ENCODE measurements at regions not wholly inside any gene's neighbourhood (a gene's known extent, or its start where the extent isn't known, plus 50 kb on each side); places are given as distances from the start of the nearest gene placed in this dataset.

- no peak for TF ChIP-seq ZBTB21 (CRISPR knock-in tag; IDR thresholded peaks at IDR 0.05; ENCODE audit: borderline replicate concordance)
- no peak for TF ChIP-seq NFE2L1 (CRISPR knock-in tag; IDR thresholded peaks at IDR 0.05)
- TF ChIP-seq ZNF232 (CRISPR knock-in tag; IDR thresholded peaks at IDR 0.05), result no peak
Observed at GRCh38 chr10:77710081-77710551, 72.5 kb upstream of the KCNMA1 start (continued).

DNA sequence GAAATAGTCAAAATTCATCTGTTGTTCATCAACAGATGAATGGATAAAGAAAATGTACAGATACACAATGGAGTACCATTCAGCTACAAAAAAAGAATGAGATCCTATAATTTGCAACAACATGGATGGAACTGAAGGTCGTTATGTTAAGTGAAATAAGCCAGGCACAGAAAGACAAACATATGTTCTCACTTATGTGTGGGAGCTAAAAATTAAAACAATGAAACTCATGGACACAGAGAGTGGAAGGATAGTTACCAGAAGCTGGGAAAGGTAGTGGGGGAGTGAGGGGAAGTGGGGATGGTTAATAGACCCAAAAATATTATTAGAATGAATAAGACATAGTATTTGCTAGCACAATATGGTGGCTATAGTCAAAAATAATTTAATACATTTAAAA, 70.0 kb upstream of the KCNMA1 start:
- Mint-ChIP-seq H3K9me3 (peaks cover 3% of the 10 kb centered on the region; the same call in 1 of the 2 replicates), H3K27me3 (ENCODE audit: low read depth) (peaks cover 21% of the 10 kb centered on the region), H3K27ac (no peak overlapping the region), H3K4me3 (no peak overlapping the region), H3K36me3 (no peaks in the 10 kb centered on the region), H3K4me1 (peaks cover 21% of the 10 kb centered on the region)
- CTCF ChIA-PET, result no interaction called here
- TF ChIP-seq ETV6 (CRISPR knock-in tag; IDR thresholded peaks at IDR 0.05) (no peak), NFYB (CRISPR knock-in tag; conservative IDR thresholded peaks at IDR 0.05; ENCODE audit: low read depth) (no peak), JAZF1 (CRISPR knock-in tag; IDR thresholded peaks at IDR 0.05) (no peak), GTF2I (CRISPR knock-in tag; conservative IDR thresholded peaks at IDR 0.05) (no peak)
- TF ChIP-seq, protein P1, sequence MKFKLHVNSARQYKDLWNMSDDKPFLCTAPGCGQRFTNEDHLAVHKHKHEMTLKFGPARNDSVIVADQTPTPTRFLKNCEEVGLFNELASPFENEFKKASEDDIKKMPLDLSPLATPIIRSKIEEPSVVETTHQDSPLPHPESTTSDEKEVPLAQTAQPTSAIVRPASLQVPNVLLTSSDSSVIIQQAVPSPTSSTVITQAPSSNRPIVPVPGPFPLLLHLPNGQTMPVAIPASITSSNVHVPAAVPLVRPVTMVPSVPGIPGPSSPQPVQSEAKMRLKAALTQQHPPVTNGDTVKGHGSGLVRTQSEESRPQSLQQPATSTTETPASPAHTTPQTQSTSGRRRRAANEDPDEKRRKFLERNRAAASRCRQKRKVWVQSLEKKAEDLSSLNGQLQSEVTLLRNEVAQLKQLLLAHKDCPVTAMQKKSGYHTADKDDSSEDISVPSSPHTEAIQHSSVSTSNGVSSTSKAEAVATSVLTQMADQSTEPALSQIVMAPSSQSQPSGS (CRISPR knock-in tag; IDR thresholded peaks at IDR 0.05; ENCODE audit: borderline replicate concordance, low read depth), result no peak
- POLR2A ChIA-PET, result no interaction called here
- DNase-seq (ENCODE audit: low spot score), result no peak
- no peak for ATAC-seq

DNA sequence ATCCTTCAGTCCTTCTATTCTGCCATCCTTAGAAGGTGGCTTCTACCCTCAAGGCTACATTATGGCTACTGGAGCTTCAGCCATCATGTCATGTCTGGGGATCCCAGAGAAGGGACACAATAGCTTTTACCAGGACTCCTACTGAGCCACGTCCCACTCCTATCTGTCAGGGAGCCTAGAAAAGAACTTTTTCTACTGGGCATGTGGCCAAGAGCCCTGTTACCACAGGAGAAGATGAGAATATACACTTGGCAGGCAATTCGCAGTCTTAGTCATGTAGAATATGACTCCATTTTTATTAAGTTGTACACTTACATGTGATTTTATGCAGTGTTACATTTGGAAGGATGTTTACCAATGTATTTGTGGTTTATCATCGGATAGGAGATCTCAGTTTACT, 64.6 kb upstream of the KCNMA1 start:
- TF ChIP-seq ZNF121 (CRISPR knock-in tag; IDR thresholded peaks at IDR 0.05), result no peak
- TF ChIP-seq GABPB1 (CRISPR knock-in tag; IDR thresholded peaks at IDR 0.05), result no peak
- TF ChIP-seq PRRX2 (CRISPR knock-in tag; IDR thresholded peaks at IDR 0.05), result no peak
- TF ChIP-seq, protein P2, sequence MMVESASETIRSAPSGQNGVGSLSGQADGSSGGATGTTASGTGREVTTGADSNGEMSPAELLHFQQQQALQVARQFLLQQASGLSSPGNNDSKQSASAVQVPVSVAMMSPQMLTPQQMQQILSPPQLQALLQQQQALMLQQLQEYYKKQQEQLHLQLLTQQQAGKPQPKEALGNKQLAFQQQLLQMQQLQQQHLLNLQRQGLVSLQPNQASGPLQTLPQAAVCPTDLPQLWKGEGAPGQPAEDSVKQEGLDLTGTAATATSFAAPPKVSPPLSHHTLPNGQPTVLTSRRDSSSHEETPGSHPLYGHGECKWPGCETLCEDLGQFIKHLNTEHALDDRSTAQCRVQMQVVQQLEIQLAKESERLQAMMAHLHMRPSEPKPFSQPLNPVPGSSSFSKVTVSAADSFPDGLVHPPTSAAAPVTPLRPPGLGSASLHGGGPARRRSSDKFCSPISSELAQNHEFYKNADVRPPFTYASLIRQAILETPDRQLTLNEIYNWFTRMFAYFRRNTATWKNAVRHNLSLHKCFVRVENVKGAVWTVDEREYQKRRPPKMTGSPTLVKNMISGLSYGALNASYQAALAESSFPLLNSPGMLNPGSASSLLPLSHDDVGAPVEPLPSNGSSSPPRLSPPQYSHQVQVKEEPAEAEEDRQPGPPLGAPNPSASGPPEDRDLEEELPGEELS (CRISPR knock-in tag; IDR thresholded peaks at IDR 0.05), result no peak
- TF ChIP-seq JAZF1 (CRISPR knock-in tag; IDR thresholded peaks at IDR 0.05), result no peak
- no peak for TF ChIP-seq TEAD4 (CRISPR knock-in tag; IDR thresholded peaks at IDR 0.05)
- TF ChIP-seq FOXP1 (CRISPR knock-in tag; IDR thresholded peaks at IDR 0.05; ENCODE audit: borderline replicate concordance), result no peak
- TF ChIP-seq CREB1 (CRISPR knock-in tag; IDR thresholded peaks at IDR 0.05), result no peak
- TF ChIP-seq, protein P3, sequence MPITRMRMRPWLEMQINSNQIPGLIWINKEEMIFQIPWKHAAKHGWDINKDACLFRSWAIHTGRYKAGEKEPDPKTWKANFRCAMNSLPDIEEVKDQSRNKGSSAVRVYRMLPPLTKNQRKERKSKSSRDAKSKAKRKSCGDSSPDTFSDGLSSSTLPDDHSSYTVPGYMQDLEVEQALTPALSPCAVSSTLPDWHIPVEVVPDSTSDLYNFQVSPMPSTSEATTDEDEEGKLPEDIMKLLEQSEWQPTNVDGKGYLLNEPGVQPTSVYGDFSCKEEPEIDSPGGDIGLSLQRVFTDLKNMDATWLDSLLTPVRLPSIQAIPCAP (CRISPR knock-in tag; IDR thresholded peaks at IDR 0.05), result no peak
- no peak for TF ChIP-seq TCF7 (CRISPR knock-in tag; IDR thresholded peaks at IDR 0.05; ENCODE audit: low read depth)
- no peak for TF ChIP-seq ZNF281 (CRISPR knock-in tag; IDR thresholded peaks at IDR 0.05)
- TF ChIP-seq MYBL2 (CRISPR knock-in tag; IDR thresholded peaks at IDR 0.05), result no peak
- TF ChIP-seq, protein P4, sequence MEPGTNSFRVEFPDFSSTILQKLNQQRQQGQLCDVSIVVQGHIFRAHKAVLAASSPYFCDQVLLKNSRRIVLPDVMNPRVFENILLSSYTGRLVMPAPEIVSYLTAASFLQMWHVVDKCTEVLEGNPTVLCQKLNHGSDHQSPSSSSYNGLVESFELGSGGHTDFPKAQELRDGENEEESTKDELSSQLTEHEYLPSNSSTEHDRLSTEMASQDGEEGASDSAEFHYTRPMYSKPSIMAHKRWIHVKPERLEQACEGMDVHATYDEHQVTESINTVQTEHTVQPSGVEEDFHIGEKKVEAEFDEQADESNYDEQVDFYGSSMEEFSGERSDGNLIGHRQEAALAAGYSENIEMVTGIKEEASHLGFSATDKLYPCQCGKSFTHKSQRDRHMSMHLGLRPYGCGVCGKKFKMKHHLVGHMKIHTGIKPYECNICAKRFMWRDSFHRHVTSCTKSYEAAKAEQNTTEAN (CRISPR knock-in tag; IDR thresholded peaks at IDR 0.05), result no peak
- TF ChIP-seq ZNF138 (CRISPR knock-in tag; conservative IDR thresholded peaks at IDR 0.05), result no peak
- TF ChIP-seq FOXJ3 (CRISPR knock-in tag; IDR thresholded peaks at IDR 0.05; ENCODE audit: borderline replicate concordance), result no peak
- TF ChIP-seq GRHL2 (CRISPR knock-in tag; IDR thresholded peaks at IDR 0.05; ENCODE audit: insufficient replicate concordance, severe bottlenecking), result no peak
- H3K36me3 Mint-ChIP-seq, result no peaks in the 10 kb centered on the region
- DNase-seq (ENCODE audit: low spot score) (no peak), ATAC-seq (no peak)
- POLR2A ChIA-PET, result no interaction called here
- CTCF ChIA-PET, result interaction anchor here (1.9 kb wide), 1 partner anchor 9 kb away, joined by 11 read pairs; no protein-coding TSS in a partner anchor
- no peak overlapping the region for H3K4me3 Mint-ChIP-seq
- no peaks in the 10 kb centered on the region for H3K27me3 Mint-ChIP-seq (ENCODE audit: low read depth)
- no peak overlapping the region for H3K27ac Mint-ChIP-seq
- peaks cover 3% of the 10 kb centered on the region; the same call in 1 of the 2 replicates for H3K9me3 Mint-ChIP-seq
- peaks cover 17% of the 10 kb centered on the region for H3K4me1 Mint-ChIP-seq

All from WTC11 (cell line).